PC-3 (cell line): ENCODE measurements at regions not wholly inside any gene's neighbourhood (a gene's known extent, or its start where the extent isn't known, plus 50 kb on each side); places are given as distances from the start of the nearest gene placed in this dataset.

ENCODE experiments used
- CTCF ChIP-seq: fragments of 300-600 bp; sonication (generic); conservative IDR thresholded peaks from 2 replicates; pipeline ENCODE4 v1.5.1; 2017; ENCODE audit warnings: antibody characterized with exemption, low read depth, mild to moderate bottlenecking, low read length
- EZH2 ChIP-seq: fragments of 300-600 bp; sonication (generic); IDR thresholded peaks from one replicate; pipeline ENCODE4 v1.6.1; 2017; ENCODE audit warnings: antibody characterized with exemption, mild to moderate bottlenecking, low read length; ENCODE audit not compliant: unreplicated experiment

GRCh38 chr16:85210423-85211169 lies 98.3 kb upstream of the CIBAR2 start:
- TF ChIP-seq CTCF, result no peak
- TF ChIP-seq EZH2, result no peak
